ENCODE measurements at regions not wholly inside any gene's neighbourhood (a gene's known extent, or its start where the extent isn't known, plus 50 kb on each side); places are given as distances from the start of the nearest gene placed in this dataset.
A peak's percentile ranks its signal among the peaks of the same experiment; 100 is the strongest.

DNA sequence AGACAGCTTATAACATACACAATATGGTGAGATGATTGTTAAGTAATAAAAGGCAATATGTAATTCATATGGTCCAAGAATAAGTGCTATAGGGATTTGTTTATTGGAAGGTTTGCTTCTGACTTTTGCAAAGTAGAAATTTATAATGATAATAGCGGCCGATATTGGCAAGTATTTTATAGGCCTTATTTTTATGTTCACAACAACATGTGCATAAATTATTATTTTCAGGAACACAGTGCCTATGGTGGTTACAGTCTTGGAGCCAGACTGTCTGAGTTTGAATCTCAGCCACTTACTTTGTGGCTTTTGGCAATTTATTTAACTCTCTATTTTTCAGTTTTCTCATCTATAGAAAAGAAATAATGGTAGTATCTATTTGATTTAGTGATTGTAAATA is 607.5 kb downstream of the USP25 start:
- Histone ChIP-seq H3K27ac (ENCODE audit: low read depth, low read length) (no peak overlapping the region), H3K4me2 (ENCODE audit: insufficient read depth, low read length) (no peak overlapping the region), H4K20me1 (ENCODE audit: insufficient read depth, low read length) (no peaks in the 10 kb centered on the region), H3K27me3 (ENCODE audit: insufficient read depth, low read length) (no peaks in the 10 kb centered on the region), H3K4me1 (ENCODE audit: insufficient read depth, low read length) (no peaks in the 10 kb centered on the region), H3K4me3 (ENCODE audit: insufficient read depth, low read length) (no peak overlapping the region), H3K79me2 (ENCODE audit: insufficient read depth, low read length) (no peaks in the 10 kb centered on the region), H3K36me3 (ENCODE audit: insufficient read depth, low read length) (no peaks in the 10 kb centered on the region), H3K9me3 (ENCODE audit: low read depth, low read length) (no peaks in the 10 kb centered on the region), H2AFZ (ENCODE audit: low read length) (no peak overlapping the region)
- DNase-seq (ENCODE audit: insufficient read length, low spot score, missing footprints): no peak
- TF ChIP-seq CTCF (IDR thresholded peaks at IDR 0.05; ENCODE audit: extremely low read depth, low read depth, low read length): no peak

DNA sequence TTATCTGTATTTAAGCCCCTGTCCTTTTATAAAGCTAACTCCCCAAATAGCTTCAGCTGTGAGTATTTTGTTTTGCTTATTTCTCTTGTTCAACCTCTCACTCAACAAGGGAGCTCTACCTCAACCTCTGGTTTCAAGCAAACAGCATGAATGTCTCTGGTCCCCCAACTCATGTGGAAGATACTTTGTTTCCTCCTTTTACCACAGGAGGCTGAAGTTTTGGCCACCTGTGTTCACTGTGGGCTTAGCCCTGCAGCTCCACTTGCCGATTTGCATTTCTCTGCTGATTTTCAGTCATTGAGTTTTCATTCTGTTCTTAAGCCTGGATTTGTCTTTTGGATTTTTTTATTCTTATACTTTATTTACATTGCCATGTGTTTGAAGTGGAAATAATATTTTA is 613.1 kb downstream of the USP25 start:
- Histone ChIP-seq H3K4me2 (ENCODE audit: insufficient read depth, low read length) (no peak overlapping the region), H3K79me2 (ENCODE audit: insufficient read depth, low read length) (no peaks in the 10 kb centered on the region), H3K4me1 (ENCODE audit: insufficient read depth, low read length) (no peaks in the 10 kb centered on the region), H3K4me3 (ENCODE audit: insufficient read depth, low read length) (no peak overlapping the region), H3K27me3 (ENCODE audit: insufficient read depth, low read length) (no peaks in the 10 kb centered on the region), H4K20me1 (ENCODE audit: insufficient read depth, low read length) (no peaks in the 10 kb centered on the region), H3K36me3 (ENCODE audit: insufficient read depth, low read length) (no peaks in the 10 kb centered on the region), H3K27ac (ENCODE audit: low read depth, low read length) (no peak overlapping the region), H3K9me3 (ENCODE audit: low read depth, low read length) (no peaks in the 10 kb centered on the region), H2AFZ (ENCODE audit: low read length) (no peak overlapping the region)
- DNase-seq (ENCODE audit: insufficient read length, low spot score, missing footprints): peak; percentile 38
- TF ChIP-seq CTCF (IDR thresholded peaks at IDR 0.05; ENCODE audit: extremely low read depth, low read depth, low read length): no peak

GRCh38 chr21:16343776-16344175 is 614.0 kb downstream of the USP25 start:
- Histone ChIP-seq H3K4me1 (ENCODE audit: insufficient read depth, low read length) (no peaks in the 10 kb centered on the region), H4K20me1 (ENCODE audit: insufficient read depth, low read length) (no peaks in the 10 kb centered on the region), H3K9me3 (ENCODE audit: low read depth, low read length) (no peaks in the 10 kb centered on the region), H3K27me3 (ENCODE audit: insufficient read depth, low read length) (no peaks in the 10 kb centered on the region), H3K4me3 (ENCODE audit: insufficient read depth, low read length) (no peak overlapping the region), H3K79me2 (ENCODE audit: insufficient read depth, low read length) (no peaks in the 10 kb centered on the region), H3K27ac (ENCODE audit: low read depth, low read length) (no peak overlapping the region), H3K36me3 (ENCODE audit: insufficient read depth, low read length) (no peaks in the 10 kb centered on the region), H3K4me2 (ENCODE audit: insufficient read depth, low read length) (no peak overlapping the region), H2AFZ (ENCODE audit: low read length) (no peak overlapping the region)
- DNase-seq (ENCODE audit: insufficient read length, low spot score, missing footprints): no peak
- no peak for TF ChIP-seq CTCF (IDR thresholded peaks at IDR 0.05; ENCODE audit: extremely low read depth, low read depth, low read length)

DNA sequence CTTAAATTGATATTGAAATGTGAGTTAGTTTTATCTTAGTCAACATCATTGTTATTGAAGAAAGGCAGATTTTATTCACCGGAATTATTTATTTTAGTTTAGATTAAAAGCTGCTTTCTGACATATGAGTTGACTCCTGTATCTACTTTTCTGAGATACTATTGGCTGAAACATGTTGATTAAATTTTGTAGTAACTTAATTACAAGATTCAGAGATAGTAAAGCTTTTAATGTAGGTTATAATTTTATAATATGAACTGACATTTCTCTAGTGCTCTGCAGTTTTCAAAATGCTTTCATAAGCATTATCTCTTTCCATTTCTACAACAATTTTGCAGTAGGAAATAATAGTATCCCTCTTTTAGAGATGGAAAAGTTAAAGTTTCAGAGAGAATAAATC is 616.0 kb downstream of the USP25 start:
- Histone ChIP-seq H3K27me3 (ENCODE audit: insufficient read depth, low read length) (no peaks in the 10 kb centered on the region), H3K4me1 (ENCODE audit: insufficient read depth, low read length) (no peaks in the 10 kb centered on the region), H3K9me3 (ENCODE audit: low read depth, low read length) (no peaks in the 10 kb centered on the region), H3K4me3 (ENCODE audit: insufficient read depth, low read length) (no peak overlapping the region), H3K27ac (ENCODE audit: low read depth, low read length) (no peak overlapping the region), H2AFZ (ENCODE audit: low read length) (no peak overlapping the region), H3K79me2 (ENCODE audit: insufficient read depth, low read length) (no peaks in the 10 kb centered on the region), H3K36me3 (ENCODE audit: insufficient read depth, low read length) (no peaks in the 10 kb centered on the region), H3K4me2 (ENCODE audit: insufficient read depth, low read length) (no peak overlapping the region), H4K20me1 (ENCODE audit: insufficient read depth, low read length) (no peaks in the 10 kb centered on the region)
- no peak for DNase-seq (ENCODE audit: insufficient read length, low spot score, missing footprints)
- no peak for TF ChIP-seq CTCF (IDR thresholded peaks at IDR 0.05; ENCODE audit: extremely low read depth, low read depth, low read length)
